ENCODE measurements at regions not wholly inside any gene's neighbourhood (a gene's known extent, or its start where the extent isn't known, plus 50 kb on each side); places are given as distances from the start of the nearest gene placed in this dataset.
"Not testable (repeated sequence)": the region's sequence is repeated elsewhere in the genome, so short reads cannot be mapped to it uniquely, and the experiment has no call there.

- no peak for DNase-seq (ENCODE audit: low spot score)
These were observed 144.2 kb upstream of the SMARCA2 start for GRCh38 chr9:1870915-1871314.

GRCh38 chr9:1871626-1872419, 143.3 kb upstream of the SMARCA2 start:
- DNase-seq (ENCODE audit: low spot score) = no peak

DNA sequence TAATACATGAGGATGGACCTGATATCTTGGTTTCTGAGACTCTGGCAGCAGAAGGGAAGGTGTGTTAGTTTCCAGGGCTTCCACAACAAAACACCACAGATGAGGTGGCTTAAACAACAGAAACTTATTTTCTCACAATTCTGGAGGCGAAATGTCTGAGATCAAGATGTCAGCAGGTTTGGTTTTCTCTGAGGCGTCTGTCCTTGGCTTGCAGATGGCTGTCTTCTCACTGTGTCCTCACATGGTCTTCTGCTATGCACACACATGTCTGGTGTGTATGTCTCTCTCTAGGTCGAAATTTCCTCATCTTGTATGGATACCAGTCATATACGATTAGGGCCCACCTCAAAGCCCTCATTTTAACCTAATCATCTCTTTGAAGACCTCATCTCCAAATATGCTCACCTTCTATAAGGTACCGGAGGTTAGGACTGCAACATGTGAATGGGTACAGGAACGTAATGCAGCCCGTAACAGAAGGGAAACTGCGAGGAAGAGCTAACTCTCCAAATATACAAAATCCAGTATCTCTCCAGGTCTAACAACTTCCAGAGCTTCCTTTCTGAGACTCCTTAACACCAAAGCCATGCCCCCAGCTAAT, 139.8 kb upstream of the SMARCA2 start:
- no peak for DNase-seq (ENCODE audit: low spot score)

DNA sequence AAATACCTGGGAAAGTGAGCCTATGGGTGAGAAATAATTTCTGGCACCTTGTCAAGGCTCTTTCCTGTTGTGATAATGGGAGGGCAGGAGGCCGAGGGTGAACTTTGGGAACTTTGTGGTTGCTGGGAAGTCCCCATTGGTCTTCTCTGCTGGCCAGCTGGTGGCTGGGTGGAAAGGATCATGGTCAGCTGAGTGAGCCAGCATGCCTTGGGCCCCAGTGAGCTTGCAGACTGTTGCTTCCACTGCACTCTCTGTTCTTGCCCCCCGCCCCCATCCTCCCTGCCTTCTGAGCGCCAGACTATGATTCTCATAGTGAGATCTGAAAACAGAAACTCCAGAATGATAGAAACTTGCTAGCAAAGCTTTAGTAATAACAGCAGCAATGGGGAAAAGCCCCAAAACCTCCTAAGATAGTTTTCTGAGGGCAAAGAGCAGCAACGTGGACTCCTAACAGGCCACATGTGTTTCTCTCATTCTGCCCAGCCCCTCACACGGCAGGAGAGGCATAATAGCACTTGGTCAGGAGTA, 139.2 kb upstream of the SMARCA2 start:
- no peak for DNase-seq (ENCODE audit: low spot score)

DNA sequence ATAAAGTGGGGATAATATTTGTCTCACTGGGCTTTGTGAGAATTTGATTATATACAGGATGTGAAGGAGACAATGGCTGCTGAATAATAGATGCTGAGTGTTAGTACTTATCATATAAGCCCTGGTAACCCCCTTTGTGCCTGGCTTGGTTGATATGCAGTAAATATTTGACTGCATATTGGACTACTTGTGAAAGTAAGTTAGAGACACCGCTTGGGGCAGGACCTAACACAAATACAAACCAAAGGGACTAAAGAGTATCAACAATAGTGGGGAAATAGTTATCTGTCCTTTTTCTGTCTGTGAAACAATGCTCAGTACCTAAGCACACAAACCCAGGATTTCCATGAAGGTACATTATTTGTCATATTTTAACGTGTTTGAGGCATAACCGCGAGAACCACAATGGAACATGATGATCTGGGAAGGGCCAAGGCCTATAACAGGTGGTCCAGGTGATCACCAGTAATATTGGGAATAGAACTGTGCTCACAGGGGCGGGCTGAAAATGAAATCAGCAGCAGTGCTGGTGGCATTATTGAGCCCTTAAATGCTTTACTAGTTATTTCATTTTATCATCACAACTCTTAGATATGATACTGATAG, 138.2 kb upstream of the SMARCA2 start:
- DNase-seq (ENCODE audit: low spot score) = no peak

- DNase-seq (ENCODE audit: low spot score) = no peak
These were observed 137.2 kb upstream of the SMARCA2 start for GRCh38 chr9:1877951-1878350.

- DNase-seq (ENCODE audit: low spot score) = no peak
These were observed 136.3 kb upstream of the SMARCA2 start for GRCh38 chr9:1878811-1879210.

- no peak for DNase-seq (ENCODE audit: low spot score)
These were observed 135.6 kb upstream of the SMARCA2 start for GRCh38 chr9:1879501-1879900.

DNA sequence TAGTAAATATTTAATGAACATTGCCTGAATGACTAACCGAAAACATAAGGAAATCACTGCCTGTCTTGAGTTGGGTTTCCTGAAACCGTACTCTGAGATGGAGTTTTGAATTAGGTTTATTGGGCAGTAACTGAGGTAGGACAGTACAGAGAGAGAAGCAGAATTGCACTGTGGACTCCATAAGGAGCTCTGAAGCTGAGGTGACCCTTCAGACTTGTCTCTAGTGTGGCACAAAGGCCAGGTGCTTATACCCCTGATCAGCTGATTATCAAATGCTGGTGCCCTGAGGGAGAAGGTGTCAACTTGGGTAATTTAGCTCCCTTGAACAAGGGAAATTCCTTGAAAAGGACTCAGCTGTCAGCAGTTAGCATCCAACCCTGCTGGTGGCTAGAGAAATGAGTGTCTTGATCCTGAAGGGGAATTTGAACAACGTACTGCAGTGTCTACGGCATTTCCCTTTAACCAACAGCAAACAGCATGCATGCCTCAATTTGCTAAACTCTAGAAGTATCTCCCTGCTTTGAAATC, 135.0 kb upstream of the SMARCA2 start:
- DNase-seq (ENCODE audit: low spot score) = no peak

GRCh38 chr9:1881708-1882295, 133.3 kb upstream of the SMARCA2 start:
- no peak for DNase-seq (ENCODE audit: low spot score)

- no peak for DNase-seq (ENCODE audit: low spot score)
These were observed 132.3 kb upstream of the SMARCA2 start for GRCh38 chr9:1882711-1883403.

DNA sequence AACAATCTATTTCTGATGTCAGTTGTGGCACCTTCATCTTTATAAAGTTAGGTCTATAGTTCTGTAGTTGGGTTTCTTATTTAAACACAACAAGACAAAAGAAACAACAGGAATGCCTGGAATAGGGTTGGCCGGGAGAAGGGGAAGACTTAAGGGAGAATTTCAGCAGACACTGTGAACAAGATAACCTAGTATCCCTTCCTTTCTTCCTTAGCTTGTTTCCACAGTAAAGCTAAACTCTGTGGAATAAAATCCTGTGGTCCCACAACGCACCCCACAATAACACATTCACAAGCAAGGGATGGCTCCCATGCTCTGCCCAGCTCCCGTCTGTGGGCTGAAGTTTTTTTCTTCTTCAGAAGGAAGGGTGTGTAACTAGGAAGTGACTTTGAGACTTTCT, 124.9 kb upstream of the SMARCA2 start:
- no peak for DNase-seq (ENCODE audit: low spot score)

DNA sequence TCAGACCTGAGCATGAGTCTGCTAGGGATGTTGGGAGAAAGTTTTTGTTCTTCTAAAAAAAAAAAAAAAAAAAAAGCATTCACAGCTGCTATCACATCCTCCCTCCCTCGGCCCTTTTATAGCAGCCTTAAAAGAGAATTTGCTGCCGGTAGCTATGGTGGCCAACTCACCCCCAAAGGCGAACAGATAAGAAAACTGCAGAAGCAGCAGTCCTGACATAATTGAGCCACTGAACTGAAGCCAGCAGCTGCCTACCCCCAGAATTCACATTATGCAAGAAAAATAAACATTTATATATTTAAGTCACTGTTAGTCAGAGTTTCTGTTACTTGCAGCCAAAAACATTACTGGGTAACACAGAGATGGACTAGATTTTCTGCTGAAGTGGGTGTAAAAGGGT, 124.3 kb upstream of the SMARCA2 start:
- DNase-seq (ENCODE audit: low spot score) = no peak

DNA sequence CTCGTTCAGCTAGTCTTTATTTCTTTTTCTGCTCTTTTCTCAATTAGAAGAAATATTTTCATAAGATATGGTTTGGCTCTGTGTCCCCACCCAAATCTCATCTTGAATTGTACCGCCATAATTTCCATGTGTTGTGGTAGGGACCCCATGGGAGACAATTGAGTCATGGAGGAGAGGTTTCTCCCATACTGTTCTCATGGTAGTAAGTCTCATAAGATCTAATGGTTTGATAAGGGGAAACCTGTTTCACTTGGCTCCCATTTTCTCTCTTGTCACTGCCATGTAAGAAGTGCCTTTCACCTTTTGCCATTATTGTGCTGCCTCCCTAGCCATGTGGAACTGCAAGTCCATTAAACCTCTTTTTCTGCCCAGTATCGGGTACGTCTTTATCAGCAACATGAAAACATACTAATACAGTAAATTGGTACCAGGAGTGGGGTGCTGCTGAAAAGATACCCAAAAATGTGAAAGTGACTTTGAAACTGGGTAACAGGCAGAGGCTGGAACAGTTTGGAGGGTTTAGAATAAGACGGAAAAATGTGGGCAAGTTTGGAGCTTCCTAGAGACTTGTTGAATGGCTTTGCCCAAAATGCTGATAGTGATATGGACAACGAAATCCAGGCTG, 112.0 kb upstream of the SMARCA2 start:
- DNase-seq (ENCODE audit: low spot score) = not testable (repeated sequence)

DNA sequence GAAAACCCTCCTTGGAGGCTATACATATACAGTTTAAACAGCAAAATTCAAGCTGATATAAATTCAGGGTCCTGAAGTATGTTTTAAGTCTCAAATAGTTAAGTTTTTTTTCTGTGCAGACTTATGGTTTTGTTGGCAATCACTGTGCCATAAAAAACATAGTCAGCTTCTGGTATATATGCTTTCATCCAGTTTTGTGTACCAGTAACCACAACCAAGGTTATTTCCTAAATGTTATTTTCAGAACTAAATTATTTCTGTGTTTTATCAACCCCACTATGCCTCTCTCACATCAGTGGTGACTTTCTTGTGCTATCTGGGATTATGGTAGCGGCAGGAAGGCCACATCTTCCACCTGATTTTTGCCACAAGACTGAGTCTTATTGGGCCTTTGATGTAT, 107.7 kb upstream of the SMARCA2 start:
- no peak for DNase-seq (ENCODE audit: low spot score)

- DNase-seq (ENCODE audit: low spot score) = no peak
These were observed 105.8 kb upstream of the SMARCA2 start for GRCh38 chr9:1909322-1909721.

DNA sequence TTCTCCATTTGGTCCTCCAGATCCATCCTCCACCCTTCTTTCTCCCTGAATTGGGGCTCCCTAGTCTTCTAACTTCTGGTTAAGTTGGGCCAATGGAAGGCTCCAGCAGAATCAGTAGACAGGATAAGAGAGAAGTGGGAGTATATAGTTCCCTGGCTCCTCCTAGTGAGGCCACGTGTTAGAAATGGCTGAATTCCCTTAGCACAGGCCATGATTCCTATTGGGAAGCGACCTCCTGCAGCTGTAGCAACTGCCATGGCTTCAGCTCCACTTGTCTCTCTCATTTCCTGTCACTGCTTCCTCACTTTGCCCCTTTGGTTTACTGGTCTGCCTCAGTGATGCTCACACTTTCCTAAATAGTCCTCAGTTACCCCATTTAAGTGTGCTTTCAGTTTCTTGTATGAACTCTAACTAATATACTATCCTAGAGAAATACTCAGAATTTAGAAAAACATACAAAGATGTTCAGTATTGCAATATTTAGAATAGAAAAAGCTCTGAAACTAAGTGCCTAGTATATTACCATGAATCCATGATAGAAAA, 104.8 kb upstream of the SMARCA2 start:
- DNase-seq (ENCODE audit: low spot score) = no peak

DNA sequence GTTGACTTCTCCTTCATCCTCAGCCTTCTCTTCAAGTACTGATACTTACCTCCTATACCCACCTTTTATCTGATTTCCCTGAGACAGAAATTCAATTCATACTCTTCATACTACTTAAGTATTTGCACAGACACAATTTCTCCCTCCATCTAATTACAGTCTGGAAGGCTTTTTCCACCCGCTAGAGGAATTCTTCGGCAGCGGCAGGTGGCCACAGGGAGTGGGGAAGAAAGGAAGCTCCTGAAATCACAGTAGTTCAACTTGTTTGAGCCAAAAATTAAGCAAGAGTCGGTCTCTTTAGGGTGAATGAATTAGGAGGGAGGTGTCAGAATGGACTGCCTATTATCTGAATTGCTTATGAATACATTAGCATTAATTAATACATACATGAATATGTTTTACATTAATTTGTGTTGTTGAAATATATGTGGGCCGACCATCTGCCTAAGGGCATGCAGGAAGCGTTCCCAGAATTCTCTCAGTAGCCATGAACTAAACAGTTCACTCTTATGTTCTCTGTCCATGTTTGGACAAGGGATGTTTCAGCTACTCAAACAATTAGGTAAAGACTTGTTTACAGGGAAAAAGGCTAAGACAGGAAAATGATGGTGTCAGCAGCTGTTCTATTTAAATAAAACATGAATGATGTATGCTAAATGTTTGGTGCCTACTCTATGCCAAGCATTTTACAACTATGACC, 101.4 kb upstream of the SMARCA2 start:
- DNase-seq (ENCODE audit: low spot score) = no peak

DNA sequence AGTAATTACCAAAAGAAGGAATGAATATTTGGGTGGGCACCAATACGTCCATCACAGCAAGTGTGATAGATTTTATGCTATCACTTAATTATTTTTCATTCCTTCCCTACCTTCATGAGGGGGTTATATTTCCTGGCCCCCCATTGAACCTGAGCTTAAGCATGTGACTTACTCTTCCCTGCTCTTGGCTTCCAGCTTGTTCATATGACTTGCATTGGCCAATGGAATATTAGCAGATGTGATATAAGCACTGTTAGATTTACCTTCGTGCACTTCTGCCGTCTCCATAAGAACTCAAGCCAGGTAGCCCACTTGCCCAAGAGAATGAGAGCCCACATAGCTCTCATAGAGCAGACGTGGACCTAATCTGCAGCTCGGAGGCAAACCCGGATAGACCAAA, 99.1 kb upstream of the SMARCA2 start:
- DNase-seq (ENCODE audit: low spot score) = no peak

DNA sequence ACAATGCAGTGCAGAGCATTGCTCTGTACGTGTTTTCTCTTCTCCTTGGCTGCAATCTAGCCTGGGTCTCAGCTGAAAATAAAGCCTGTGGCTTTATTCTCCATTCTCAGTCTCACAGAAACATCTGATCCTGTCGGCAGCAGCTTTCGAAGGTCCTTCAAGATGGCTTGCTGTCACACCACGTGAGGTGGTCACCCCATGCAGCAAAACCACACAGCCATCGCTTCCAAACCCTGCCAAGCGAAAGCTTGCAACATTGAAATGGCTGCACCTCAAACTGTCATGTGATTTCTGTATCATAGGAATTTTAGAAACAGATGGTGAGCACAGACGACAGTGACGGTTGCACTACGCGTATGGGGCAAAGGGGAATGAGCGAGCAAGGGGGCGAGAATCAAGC, 98.5 kb upstream of the SMARCA2 start:
- no peak for DNase-seq (ENCODE audit: low spot score)
